ENCODE measurements at regions not wholly inside any gene's neighbourhood (a gene's known extent, or its start where the extent isn't known, plus 50 kb on each side); places are given as distances from the start of the nearest gene placed in this dataset.

DNA sequence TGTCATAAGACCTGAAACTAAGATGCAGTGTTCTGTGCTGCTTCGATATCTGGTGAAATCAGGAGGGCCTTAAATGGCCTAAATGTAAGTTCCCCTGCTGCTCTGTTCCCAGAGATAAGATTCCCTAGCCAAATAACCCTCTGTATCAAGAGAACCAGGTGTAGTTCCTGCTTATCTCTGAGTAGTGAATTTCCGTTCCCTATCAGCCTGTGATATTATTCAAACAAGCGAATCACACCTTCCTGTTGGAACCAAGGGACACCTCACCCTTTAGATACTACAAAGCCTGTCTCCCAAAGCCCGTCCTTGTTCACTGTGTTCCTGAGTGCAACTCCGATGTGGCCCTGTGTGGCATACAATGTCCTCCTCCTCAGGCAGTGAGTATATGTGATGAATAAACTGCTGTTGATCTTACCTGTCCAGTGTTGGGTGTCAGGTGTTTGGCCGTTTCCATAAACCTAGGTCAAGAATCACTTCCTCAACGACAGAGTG, 52.2 kb upstream of the COCH start:
- no peak for TF ChIP-seq CTCF (IDR thresholded peaks at IDR 0.05)
- peak in 2 of 3 donors; percentile 15 to 32 for TF ChIP-seq POLR2AphosphoS5 (IDR thresholded peaks at IDR 0.05)
- no peak for TF ChIP-seq POLR2A (IDR thresholded peaks at IDR 0.05)
